ENCODE measurements at regions not wholly inside any gene's neighbourhood (a gene's known extent, or its start where the extent isn't known, plus 50 kb on each side); places are given as distances from the start of the nearest gene placed in this dataset.

DNA sequence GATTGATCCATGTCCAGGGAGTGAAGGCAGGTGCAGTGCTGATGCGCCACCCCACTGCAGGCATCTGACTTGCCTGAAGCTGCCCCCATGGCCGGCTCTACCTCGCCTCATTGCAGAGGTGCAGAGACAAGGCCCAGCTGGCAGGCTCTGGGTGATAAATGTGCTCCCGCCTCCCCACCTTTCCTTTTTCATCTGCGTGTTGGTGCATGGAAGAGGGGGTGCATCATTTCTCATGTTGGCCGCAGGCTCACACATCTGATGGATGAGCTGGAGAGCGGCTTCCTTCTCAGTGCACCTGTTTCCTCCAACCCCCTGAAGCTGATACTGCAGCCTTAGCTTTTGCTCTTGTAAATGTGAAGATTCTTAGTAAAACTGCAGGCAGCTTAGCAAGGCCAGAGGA lies 306.0 kb upstream of the KAZN start:
- Histone ChIP-seq H2AFZ (ENCODE audit: low read depth, low read length) (no peak overlapping the region), H3K4me3 (replicated peaks in 1 of 3; ENCODE audit: insufficient read depth in 1 of 3, low read depth in 1 of 3, low read length in 3 of 3) (no peak overlapping the region), H3K4me1 (ENCODE audit: control insufficient read depth, extremely low read depth, insufficient read depth, low read length) (no peaks in the 10 kb centered on the region), H3K9me3 (replicated peaks; ENCODE audit: control insufficient read depth, insufficient read depth, low read length) (peaks cover 2% of the 10 kb centered on the region), H4K20me1 (replicated peaks; ENCODE audit: control insufficient read depth, extremely low read depth, insufficient read depth, low read length) (no peaks in the 10 kb centered on the region), H3K27ac (ENCODE audit: insufficient read depth, low read depth, low read length) (no peak overlapping the region), H3K9me1 (replicated peaks; ENCODE audit: control insufficient read depth, extremely low read depth, insufficient read depth, low read length) (no peaks in the 10 kb centered on the region), H3K79me2 (ENCODE audit: control insufficient read depth, insufficient read depth, low read length) (no peaks in the 10 kb centered on the region), H3K4me2 (ENCODE audit: insufficient read depth, low read length) (no peak overlapping the region), H3K27me3 (ENCODE audit: control insufficient read depth in 2 of 2, insufficient read depth in 2 of 2, low read length in 2 of 2) (no peaks in the 10 kb centered on the region), H3K9ac (replicated peaks; ENCODE audit: extremely low read depth, insufficient read depth, low read length) (no peak overlapping the region), H3K36me3 (ENCODE audit: control insufficient read depth in 2 of 2, extremely low read depth in 1 of 2, insufficient read depth in 2 of 2, low read length in 2 of 2) (no peaks in the 10 kb centered on the region)
- intact Hi-C loops (cut with micrococcal nuclease), result no loop called here
- CTCF ChIA-PET, result no interaction called here
- FAIRE-seq (no peak), DNase-seq (ENCODE audit: low read depth, low spot score) (no peak)
- TF ChIP-seq, protein P1, sequence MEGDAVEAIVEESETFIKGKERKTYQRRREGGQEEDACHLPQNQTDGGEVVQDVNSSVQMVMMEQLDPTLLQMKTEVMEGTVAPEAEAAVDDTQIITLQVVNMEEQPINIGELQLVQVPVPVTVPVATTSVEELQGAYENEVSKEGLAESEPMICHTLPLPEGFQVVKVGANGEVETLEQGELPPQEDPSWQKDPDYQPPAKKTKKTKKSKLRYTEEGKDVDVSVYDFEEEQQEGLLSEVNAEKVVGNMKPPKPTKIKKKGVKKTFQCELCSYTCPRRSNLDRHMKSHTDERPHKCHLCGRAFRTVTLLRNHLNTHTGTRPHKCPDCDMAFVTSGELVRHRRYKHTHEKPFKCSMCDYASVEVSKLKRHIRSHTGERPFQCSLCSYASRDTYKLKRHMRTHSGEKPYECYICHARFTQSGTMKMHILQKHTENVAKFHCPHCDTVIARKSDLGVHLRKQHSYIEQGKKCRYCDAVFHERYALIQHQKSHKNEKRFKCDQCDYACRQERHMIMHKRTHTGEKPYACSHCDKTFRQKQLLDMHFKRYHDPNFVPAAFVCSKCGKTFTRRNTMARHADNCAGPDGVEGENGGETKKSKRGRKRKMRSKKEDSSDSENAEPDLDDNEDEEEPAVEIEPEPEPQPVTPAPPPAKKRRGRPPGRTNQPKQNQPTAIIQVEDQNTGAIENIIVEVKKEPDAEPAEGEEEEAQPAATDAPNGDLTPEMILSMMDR (IDR thresholded peaks at IDR 0.05; ENCODE audit: extremely low read depth in 1 of 2, insufficient read depth in 1 of 2, low read depth in 1 of 2, low read length in 2 of 2), result no peak
- TF ChIP-seq POLR2A (IDR thresholded peaks at IDR 0.05; ENCODE audit: low read depth, low read length) (no peak), GATA2 (IDR thresholded peaks at IDR 0.05; ENCODE audit: insufficient read depth, insufficient read length, low read depth, low read length) (no peak), EZH2 (IDR thresholded peaks at IDR 0.05; ENCODE audit: borderline replicate concordance, low read depth, low read length, severe bottlenecking) (no peak), JUN (IDR thresholded peaks at IDR 0.05; ENCODE audit: borderline replicate concordance, insufficient read depth, insufficient read length, low read depth) (no peak), FOS (IDR thresholded peaks at IDR 0.05; ENCODE audit: borderline replicate concordance, insufficient read depth, low read length) (no peak), MYC (IDR thresholded peaks at IDR 0.05; ENCODE audit: low read depth, low read length) (no peak), POLR2AphosphoS5 (IDR thresholded peaks at IDR 0.05; ENCODE audit: insufficient read depth, low read depth, low read length) (no peak)
- TF ChIP-seq, protein P2, sequence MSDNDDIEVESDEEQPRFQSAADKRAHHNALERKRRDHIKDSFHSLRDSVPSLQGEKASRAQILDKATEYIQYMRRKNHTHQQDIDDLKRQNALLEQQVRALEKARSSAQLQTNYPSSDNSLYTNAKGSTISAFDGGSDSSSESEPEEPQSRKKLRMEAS (IDR thresholded peaks at IDR 0.05; ENCODE audit: insufficient read depth, insufficient read length), result no peak
- dilution Hi-C loops (cut with MboI; ENCODE audit: extremely low pct_ligation_motif_present, low sequenced_read_pairs), result no loop called here
- POLR2A ChIA-PET, result no interaction called here
- BruUV-seq (replicated peaks), result no TSS peak
